GM13977 (cell line): ENCODE measurements at regions not wholly inside any gene's neighbourhood (a gene's known extent, or its start where the extent isn't known, plus 50 kb on each side); places are given as distances from the start of the nearest gene placed in this dataset.

ENCODE experiments used
- DNase-seq: peaks from one replicate; pipeline ENCODE4 v3.0.0; 2012; ENCODE audit warnings: low spot score
- in situ Hi-C: fragments of 300-500 bp; cut with MboI; formaldehyde crosslinking; loops from one replicate; pipeline ENCODE4 v1.12.0; 2022; ENCODE audit warnings: low sequenced_read_pairs, low pct_unique_long_range_greater_than_20kb, mixed read lengths, inconsistent platforms; ENCODE audit not compliant: unreplicated experiment
- TF ChIP-seq, protein P1 (sequence below): IDR thresholded peaks from 2 replicates; pipeline ENCODE4 v1.5.1; 2012; ENCODE audit warnings: mild to moderate bottlenecking, control low read depth; ENCODE audit not compliant: insufficient read depth; ENCODE audit errors: extremely low read depth, missing control alignments

DNA sequence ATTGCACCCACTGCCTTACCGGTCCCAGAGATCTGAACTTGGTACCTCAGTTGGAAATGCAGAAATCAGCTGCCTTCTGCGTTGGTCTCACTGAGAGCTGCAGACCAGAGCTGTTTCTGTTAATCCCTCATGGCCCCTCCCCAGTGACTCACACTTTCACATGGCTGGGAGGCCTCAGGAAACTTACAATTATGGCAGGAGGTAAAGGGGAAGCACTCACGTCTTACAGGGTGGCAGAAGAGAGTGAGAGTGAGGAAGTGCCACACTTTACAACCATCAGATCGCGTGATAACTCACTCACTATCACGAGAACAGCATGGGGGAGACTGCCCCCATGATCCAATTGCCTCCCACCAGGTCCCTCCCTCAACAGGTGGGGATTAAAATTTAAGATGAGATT is 648.5 kb downstream of the MTRR start:
- TF ChIP-seq, protein P1, sequence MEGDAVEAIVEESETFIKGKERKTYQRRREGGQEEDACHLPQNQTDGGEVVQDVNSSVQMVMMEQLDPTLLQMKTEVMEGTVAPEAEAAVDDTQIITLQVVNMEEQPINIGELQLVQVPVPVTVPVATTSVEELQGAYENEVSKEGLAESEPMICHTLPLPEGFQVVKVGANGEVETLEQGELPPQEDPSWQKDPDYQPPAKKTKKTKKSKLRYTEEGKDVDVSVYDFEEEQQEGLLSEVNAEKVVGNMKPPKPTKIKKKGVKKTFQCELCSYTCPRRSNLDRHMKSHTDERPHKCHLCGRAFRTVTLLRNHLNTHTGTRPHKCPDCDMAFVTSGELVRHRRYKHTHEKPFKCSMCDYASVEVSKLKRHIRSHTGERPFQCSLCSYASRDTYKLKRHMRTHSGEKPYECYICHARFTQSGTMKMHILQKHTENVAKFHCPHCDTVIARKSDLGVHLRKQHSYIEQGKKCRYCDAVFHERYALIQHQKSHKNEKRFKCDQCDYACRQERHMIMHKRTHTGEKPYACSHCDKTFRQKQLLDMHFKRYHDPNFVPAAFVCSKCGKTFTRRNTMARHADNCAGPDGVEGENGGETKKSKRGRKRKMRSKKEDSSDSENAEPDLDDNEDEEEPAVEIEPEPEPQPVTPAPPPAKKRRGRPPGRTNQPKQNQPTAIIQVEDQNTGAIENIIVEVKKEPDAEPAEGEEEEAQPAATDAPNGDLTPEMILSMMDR, result no peak
- DNase-seq, result no peak
- in situ Hi-C loops, result no loop called here

DNA sequence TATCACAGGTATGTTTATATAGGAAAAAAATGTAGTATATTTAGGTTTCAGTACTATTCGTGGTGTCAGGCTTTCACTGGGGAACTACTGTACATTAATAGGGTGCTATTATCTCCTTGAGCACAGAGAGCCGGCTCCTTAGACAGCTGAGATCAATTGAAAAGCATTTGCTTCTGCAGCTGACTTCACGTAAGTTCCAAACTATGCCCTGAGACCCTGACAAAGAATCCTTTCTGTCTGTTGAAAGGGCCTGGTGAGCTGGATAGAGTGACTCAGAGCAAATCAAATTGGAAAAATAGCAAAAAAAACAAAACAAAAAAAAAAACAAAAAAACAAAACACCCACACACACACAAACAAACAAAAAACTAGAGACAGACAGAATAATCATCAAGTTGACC is 652.0 kb downstream of the MTRR start:
- in situ Hi-C loops, result no loop called here
- TF ChIP-seq, protein P1, result no peak
- no peak for DNase-seq

DNA sequence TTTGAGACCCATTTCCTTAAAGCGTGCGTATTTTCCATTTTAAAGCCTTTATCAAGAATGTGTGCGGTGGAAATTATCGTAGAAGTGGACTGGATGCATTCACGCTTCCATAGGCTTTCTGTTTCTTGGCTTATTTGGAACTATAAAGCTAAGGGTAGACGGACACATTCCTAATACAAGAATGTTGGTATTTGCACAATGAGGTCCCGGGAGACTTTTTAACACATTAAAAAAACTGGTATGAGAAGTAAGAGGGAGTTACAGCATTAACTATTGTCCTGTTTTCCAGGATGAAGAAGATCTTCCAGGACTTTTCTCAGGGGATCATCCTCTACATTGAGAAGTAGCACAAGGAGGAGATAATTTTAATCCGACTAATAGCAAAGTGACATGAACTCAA is 653.0 kb downstream of the MTRR start:
- in situ Hi-C loops, result no loop called here
- TF ChIP-seq, protein P1, result no peak
- no peak for DNase-seq

DNA sequence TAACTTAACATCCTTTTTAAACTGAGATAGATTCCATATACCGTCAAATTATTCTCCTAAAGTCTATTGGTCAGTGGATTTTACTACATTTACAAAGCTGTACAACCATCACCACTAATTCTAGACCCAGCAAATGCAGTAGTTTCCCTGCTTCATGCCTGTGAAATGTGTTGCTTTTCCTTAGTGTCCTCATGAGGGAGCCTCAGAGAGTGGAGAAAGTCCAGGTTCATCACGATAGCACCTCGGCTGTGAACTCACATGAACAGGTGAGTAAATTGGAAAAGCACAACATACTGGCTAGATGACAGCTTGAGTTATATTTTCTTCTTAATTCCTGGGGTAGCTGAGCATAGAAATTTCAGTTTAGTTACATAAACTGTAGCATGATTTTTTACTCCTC is 653.7 kb downstream of the MTRR start:
- TF ChIP-seq, protein P1, result no peak
- no peak for DNase-seq
- in situ Hi-C loops, result no loop called here

DNA sequence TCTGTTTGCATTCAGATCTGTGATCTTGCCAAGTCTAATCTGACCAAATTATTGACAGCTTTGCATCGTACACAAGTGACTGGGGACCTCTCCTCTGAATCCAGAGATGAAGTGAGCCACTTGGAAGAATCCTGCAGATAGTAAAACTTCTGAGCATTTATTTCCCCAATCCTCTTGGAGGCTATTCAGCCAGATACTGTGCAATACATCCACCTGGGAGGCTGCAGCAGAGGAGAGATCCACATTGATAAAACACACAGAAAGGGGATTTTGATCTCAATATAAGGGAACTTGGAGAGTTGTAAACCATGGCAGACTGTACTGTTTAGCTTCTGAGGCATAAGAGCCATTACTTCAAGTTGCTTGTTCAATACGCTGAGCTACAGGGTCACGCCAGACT is 654.6 kb downstream of the MTRR start:
- DNase-seq, result no peak
- TF ChIP-seq, protein P1, result no peak
- in situ Hi-C loops, result no loop called here

DNA sequence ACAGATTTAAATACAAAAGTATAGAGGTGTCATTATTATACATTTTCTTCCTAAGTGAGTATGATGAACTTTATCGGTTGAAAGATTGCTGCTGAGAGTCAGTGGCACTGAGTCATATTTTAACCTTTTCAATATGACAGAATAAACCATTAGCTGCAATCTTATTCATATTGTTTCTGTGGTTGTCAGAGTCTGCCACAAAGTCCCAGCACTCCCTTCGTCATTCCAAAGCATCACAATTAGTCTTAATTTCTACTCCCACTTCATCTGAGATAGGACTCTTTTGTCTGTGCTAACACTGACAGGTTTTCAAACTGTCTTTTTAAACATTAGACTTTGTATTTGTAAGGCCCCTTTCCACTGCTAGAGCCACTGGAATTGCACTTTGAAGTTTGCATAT is 656.9 kb downstream of the MTRR start:
- in situ Hi-C loops, result no loop called here
- TF ChIP-seq, protein P1, result no peak
- DNase-seq, result no peak

DNA sequence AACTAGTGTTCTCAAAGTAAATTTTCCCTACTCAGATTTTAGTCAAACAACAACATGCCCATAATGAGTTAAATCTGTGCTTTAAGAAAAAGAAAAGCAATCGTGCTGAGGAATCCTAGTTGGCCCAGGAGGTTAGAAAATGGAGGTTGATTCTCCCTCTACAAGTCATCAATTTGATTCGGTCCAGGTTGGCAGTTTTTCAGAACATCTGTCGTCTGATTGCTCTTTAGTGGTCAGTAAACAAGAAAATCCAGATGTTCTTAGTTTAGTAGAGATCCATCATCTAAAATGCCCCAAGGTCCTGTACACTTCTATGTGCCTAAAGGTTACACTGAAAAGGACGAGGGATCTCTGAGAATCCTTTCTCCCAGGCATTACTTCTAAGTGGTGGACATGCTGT is 659.2 kb downstream of the MTRR start:
- no peak for DNase-seq
- TF ChIP-seq, protein P1, result no peak
- in situ Hi-C loops, result no loop called here
